Gastroesophageal sphincter (tissue), 4 donors: ENCODE measurements at regions not wholly inside any gene's neighbourhood (a gene's known extent, or its start where the extent isn't known, plus 50 kb on each side); places are given as distances from the start of the nearest gene placed in this dataset.

ENCODE experiments used
- ATAC-seq: fragments of 150-250 bp; one replicate; pipeline ENCODE4 v1.9.1; 2016; ENCODE audit warnings: mild to moderate bottlenecking, moderate library complexity
- H3K27ac ChIP-seq, 4 donors: fragments of 200-600 bp; sonication (generic) in 3 of 4; 1 replicate in 3 of 4; 2 replicates in 1 of 4; pipeline ENCODE4 v1.5.1; 2016 to 2019
- H3K27me3 ChIP-seq: fragments of 200-600 bp; sonication (generic); one replicate; pipeline ENCODE4 v1.5.1; 2019
- H3K36me3 ChIP-seq, 2 donors: fragments of 200-600 bp; sonication (generic); one replicate each; pipeline ENCODE4 v1.5.1; 2019; ENCODE audit warnings: control low read depth in 1 of 2
- H3K4me1 ChIP-seq, 3 donors: fragments of 200-600 bp; sonication (generic); 1 replicate in 2 of 3; 2 replicates in 1 of 3; pipeline ENCODE4 v1.5.1; 2016 to 2019; ENCODE audit warnings: control low read depth in 2 of 3
- H3K4me3 ChIP-seq, 2 donors: fragments of 200-600 bp; sonication (generic); one replicate each; pipeline ENCODE4 v1.5.1; 2019; ENCODE audit warnings: mild to moderate bottlenecking in 1 of 2, moderate library complexity in 1 of 2
- H3K9me3 ChIP-seq, 3 donors: fragments of 200-600 bp; sonication (generic); one replicate each; pipeline ENCODE4 v1.5.1; 2017 to 2019; ENCODE audit warnings: control low read depth in 2 of 3
- CTCF ChIP-seq, 4 experiments: fragments of 200-600 bp in 2 of 4; fragments of 450-650 bp in 2 of 4; sonication (generic) in 1 of 4; IDR thresholded peaks; one replicate each; pipeline ENCODE4 v1.5.1; 2017 to 2019; ENCODE audit warnings: antibody characterized with exemption in 4 of 4, mild to moderate bottlenecking in 2 of 4, moderate library complexity in 2 of 4
- EP300 ChIP-seq: sonication (generic); formaldehyde crosslinking; IDR thresholded peaks from one replicate; pipeline ENCODE4 v1.6.1; 2017; ENCODE audit warnings: antibody characterized with exemption, mild to moderate bottlenecking
- POLR2A ChIP-seq, 2 donors: fragments of 450-650 bp; IDR thresholded peaks; one replicate each; pipeline ENCODE4 v1.6.1; 2017; ENCODE audit warnings: antibody characterized with exemption in 2 of 2, mild to moderate bottlenecking in 2 of 2, moderate library complexity in 1 of 2
- POLR2AphosphoS5 ChIP-seq: sonication (generic); formaldehyde crosslinking; IDR thresholded peaks from one replicate; pipeline ENCODE4 v1.6.1; 2017; ENCODE audit warnings: antibody characterized with exemption
- WGBS, 2 donors: methylation state at CpG; one replicate each; pipeline ENCODE4 v1.1.5; 2018; ENCODE audit warnings: low coverage in 1 of 2; 5-methylcytosine and 5-hydroxymethylcytosine counted together

GRCh38 chr5:7955476-7955875, 86.5 kb downstream of the MTRR start:
- 70 to 73% methylated on average over 4 of the region's 4 CpGs for WGBS, 2 donors
- H3K4me3 ChIP-seq = no peak overlapping the region

DNA sequence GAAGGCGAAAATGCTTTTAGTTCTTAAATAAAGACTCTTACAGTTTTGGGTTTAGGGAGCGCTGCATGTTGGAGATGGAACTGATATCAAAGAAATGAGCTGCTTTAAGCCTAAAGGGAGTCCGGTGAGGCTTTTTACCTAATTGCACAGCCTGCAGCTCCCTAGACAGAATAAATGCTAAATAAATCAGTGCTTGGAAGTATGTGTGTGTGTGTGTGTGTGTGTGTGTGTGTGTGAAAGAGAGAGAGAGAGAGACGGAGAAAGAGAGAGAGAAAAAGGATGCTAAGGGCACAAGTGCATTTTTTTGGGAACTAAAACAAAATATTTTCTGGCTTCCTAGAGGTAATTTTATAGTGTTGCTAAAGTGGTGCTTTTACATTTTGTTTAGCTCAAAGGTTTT, 88.4 kb downstream of the MTRR start:
- no peaks in the 10 kb centered on the region for H3K36me3 ChIP-seq
- H3K27ac ChIP-seq = no peak overlapping the region
- H3K9me3 ChIP-seq = no peaks in the 10 kb centered on the region
- 65 to 74% methylated on average over 3 to 4 of the region's 4 CpGs for WGBS, 2 donors
- no peak overlapping the region for H3K4me3 ChIP-seq
- no peak for ATAC-seq
- no peaks in the 10 kb centered on the region for H3K4me1 ChIP-seq
- TF ChIP-seq EP300 (no peak), POLR2A (IDR thresholded peaks at IDR 0.05) (no peak), CTCF (IDR thresholded peaks at IDR 0.05) (no peak), POLR2AphosphoS5 (no peak)
- H3K27me3 ChIP-seq = no peaks in the 10 kb centered on the region

More at GRCh38 chr5:7955476-7955875, 86.5 kb downstream of the MTRR start:
- no peaks in the 10 kb centered on the region for H3K36me3 ChIP-seq
- no peaks in the 10 kb centered on the region for H3K27me3 ChIP-seq
- TF ChIP-seq EP300 (no peak), POLR2AphosphoS5 (no peak), POLR2A (IDR thresholded peaks at IDR 0.05) (no peak), CTCF (IDR thresholded peaks at IDR 0.05) (no peak)
- ATAC-seq = no peak
- no peaks in the 10 kb centered on the region for H3K4me1 ChIP-seq
- H3K9me3 ChIP-seq = no peaks in the 10 kb centered on the region
- H3K27ac ChIP-seq = no peak overlapping the region

- no peak overlapping the region for H3K4me3 ChIP-seq
- H3K36me3 ChIP-seq = no peaks in the 10 kb centered on the region
- H3K9me3 ChIP-seq = no peaks in the 10 kb centered on the region
- no peaks in the 10 kb centered on the region for H3K4me1 ChIP-seq
- 80 to 81% methylated on average over 7 of the region's 7 CpGs for WGBS, 2 donors
- no peak overlapping the region for H3K27ac ChIP-seq
- no peak for ATAC-seq
- no peaks in the 10 kb centered on the region for H3K27me3 ChIP-seq
- TF ChIP-seq EP300 (no peak), POLR2A (IDR thresholded peaks at IDR 0.05) (no peak), CTCF (IDR thresholded peaks at IDR 0.05) (no peak), POLR2AphosphoS5 (no peak)
Observed at GRCh38 chr5:7960142-7960541, 91.2 kb downstream of the MTRR start.

DNA sequence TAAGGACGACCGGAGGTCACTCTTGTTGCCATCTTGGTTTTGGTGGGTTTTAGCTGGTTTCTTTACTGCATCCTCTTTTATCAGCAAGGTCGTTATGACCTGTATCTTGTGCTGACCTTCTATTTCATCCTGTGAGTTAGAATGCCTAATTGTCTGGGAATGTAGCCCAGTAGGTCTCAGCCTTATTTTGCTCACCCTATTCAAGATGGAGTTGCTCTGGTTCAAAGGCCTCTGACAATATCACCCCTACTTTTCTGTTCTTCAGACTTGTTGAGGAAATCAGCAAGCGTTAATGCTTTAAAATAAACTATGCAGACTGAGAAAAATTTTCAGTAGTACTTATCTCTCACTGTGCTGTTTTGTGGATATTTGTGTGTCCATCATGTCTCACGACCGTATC, 92.6 kb downstream of the MTRR start:
- H3K9me3 ChIP-seq = no peaks in the 10 kb centered on the region
- whole genome bisulfite sequencing, 2 donors = 52 to 71% methylated on average over 6 of the region's 6 CpGs
- no peak for ATAC-seq
- no peaks in the 10 kb centered on the region for H3K27me3 ChIP-seq
- no peaks in the 10 kb centered on the region for H3K36me3 ChIP-seq
- H3K4me1 ChIP-seq = no peaks in the 10 kb centered on the region
- no peak overlapping the region for H3K27ac ChIP-seq
- no peak overlapping the region for H3K4me3 ChIP-seq
- TF ChIP-seq POLR2AphosphoS5 = no peak
- TF ChIP-seq CTCF (IDR thresholded peaks at IDR 0.05) = no peak
- TF ChIP-seq EP300 = no peak
- no peak for TF ChIP-seq POLR2A (IDR thresholded peaks at IDR 0.05)

DNA sequence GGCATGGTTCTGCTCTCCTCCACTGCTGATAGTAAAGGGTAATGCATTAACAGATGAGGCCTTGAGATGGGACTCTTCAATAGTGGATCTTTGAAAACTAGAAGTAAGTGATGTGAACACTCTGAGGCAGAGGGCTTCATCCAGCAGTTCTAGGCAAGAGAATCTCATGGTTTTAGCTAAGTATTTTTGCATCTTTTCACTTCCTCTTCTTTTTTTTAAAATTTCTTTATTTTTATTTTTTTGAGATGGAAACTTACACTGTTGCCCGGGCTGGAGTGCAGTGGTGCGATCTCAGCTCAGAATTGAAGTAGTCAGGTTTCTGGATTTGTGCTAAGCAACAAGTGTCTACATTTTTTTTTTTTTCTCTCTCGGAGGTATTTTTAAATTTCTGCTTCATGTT, 101.9 kb downstream of the MTRR start:
- no peak overlapping the region for H3K27ac ChIP-seq
- H3K36me3 ChIP-seq = no peaks in the 10 kb centered on the region
- ATAC-seq = no peak
- TF ChIP-seq POLR2A (IDR thresholded peaks at IDR 0.05) = no peak
- TF ChIP-seq CTCF (IDR thresholded peaks at IDR 0.05) = no peak
- TF ChIP-seq POLR2AphosphoS5 = no peak
- no peak for TF ChIP-seq EP300
- 81 to 93% methylated on average over 2 to 3 of the region's 3 CpGs for WGBS, 2 donors
- no peaks in the 10 kb centered on the region for H3K4me1 ChIP-seq
- peaks cover 0 to 6% (median 0%) of the 10 kb centered on the region in 3 donors for H3K9me3 ChIP-seq
- H3K27me3 ChIP-seq = no peaks in the 10 kb centered on the region
- H3K4me3 ChIP-seq = no peak overlapping the region
